ENCODE measurements at regions not wholly inside any gene's neighbourhood (a gene's known extent, or its start where the extent isn't known, plus 50 kb on each side); places are given as distances from the start of the nearest gene placed in this dataset.
A peak's percentile ranks its signal among the peaks of the same experiment; 100 is the strongest.

- Histone ChIP-seq H3K4me3 (no peak overlapping the region), H3K36me3 (no peaks in the 10 kb centered on the region), H3K27ac (peak overlapping the region in 1 of 4 donors; percentile 29), H3K27me3 (no peaks in the 10 kb centered on the region), H3K4me1 (no peaks in the 10 kb centered on the region), H3K9me3 (no peaks in the 10 kb centered on the region)
- intact Hi-C loops (cut with DNase I): no loop called here
- no peak for TF ChIP-seq EP300 (IDR thresholded peaks at IDR 0.05)
- no peak for TF ChIP-seq CTCF (IDR thresholded peaks at IDR 0.05)
- WGBS, 2 donors: 66 to 76% methylated on average over 1 of the region's 1 CpG
- DNase-seq: no peak
Measured at GRCh38 chr2:144694456-144694855, 174.5 kb upstream of the ZEB2 start.

- TF ChIP-seq POLR2AphosphoS5 (IDR thresholded peaks at IDR 0.05): peak in 3 of 4 donors; percentile 19 to 46 (median 31)
- no peak for TF ChIP-seq POLR2A (IDR thresholded peaks at IDR 0.05)
- peak in 2 of 4 donors; percentile 49 to 53 for TF ChIP-seq EP300 (IDR thresholded peaks at IDR 0.05)
- no peak for TF ChIP-seq CTCF (IDR thresholded peaks at IDR 0.05)
- 86 to 87% methylated on average over 3 of the region's 3 CpGs for WGBS, 2 donors
- H3K9me3 ChIP-seq: no peaks in the 10 kb centered on the region
- H3K4me3 ChIP-seq: no peak overlapping the region
- no peaks in the 10 kb centered on the region for H3K36me3 ChIP-seq
- intact Hi-C loops (cut with DNase I): no loop called here
- DNase-seq: no peak
- H3K27ac ChIP-seq: peak overlapping the region in 1 of 4 donors; percentile 29
- no peaks in the 10 kb centered on the region for H3K4me1 ChIP-seq
- H3K27me3 ChIP-seq: no peaks in the 10 kb centered on the region
Measured at GRCh38 chr2:144693179-144693578, 173.3 kb upstream of the ZEB2 start.

- 52 to 82% methylated on average over 5 of the region's 5 CpGs for WGBS, 2 donors
- Histone ChIP-seq H3K36me3 (no peaks in the 10 kb centered on the region), H3K27me3 (no peaks in the 10 kb centered on the region), H3K27ac (no peak overlapping the region), H3K4me1 (no peaks in the 10 kb centered on the region), H3K9me3 (no peaks in the 10 kb centered on the region), H3K4me3 (no peak overlapping the region)
- no peak for DNase-seq
- no peak for TF ChIP-seq POLR2AphosphoS5 (IDR thresholded peaks at IDR 0.05)
- no peak for TF ChIP-seq POLR2A (IDR thresholded peaks at IDR 0.05)
- TF ChIP-seq EP300 (IDR thresholded peaks at IDR 0.05): no peak
- TF ChIP-seq CTCF (IDR thresholded peaks at IDR 0.05): no peak
- intact Hi-C loops (cut with DNase I): no loop called here
Measured at GRCh38 chr2:144692661-144693060, 172.7 kb upstream of the ZEB2 start.

GRCh38 chr2:144690771-144691170 lies 170.9 kb upstream of the ZEB2 start:
- Histone ChIP-seq H3K4me1 (no peaks in the 10 kb centered on the region), H3K9me3 (no peaks in the 10 kb centered on the region), H3K27me3 (no peaks in the 10 kb centered on the region), H3K36me3 (no peaks in the 10 kb centered on the region), H3K27ac (no peak overlapping the region), H3K4me3 (no peak overlapping the region)
- TF ChIP-seq CTCF (IDR thresholded peaks at IDR 0.05) (no peak), EP300 (IDR thresholded peaks at IDR 0.05) (no peak), POLR2A (IDR thresholded peaks at IDR 0.05) (no peak), POLR2AphosphoS5 (IDR thresholded peaks at IDR 0.05) (no peak)
- DNase-seq: no peak
- intact Hi-C loops (cut with DNase I): no loop called here
- 67 to 86% methylated on average over 2 of the region's 2 CpGs for WGBS, 2 donors

GRCh38 chr2:144686518-144687215 lies 166.7 kb upstream of the ZEB2 start:
- Histone ChIP-seq H3K27ac (peak overlapping the region in 1 of 4 donors; percentile 23), H3K4me3 (no peak overlapping the region), H3K9me3 (no peaks in the 10 kb centered on the region), H3K36me3 (no peaks in the 10 kb centered on the region), H3K4me1 (no peaks in the 10 kb centered on the region), H3K27me3 (no peaks in the 10 kb centered on the region)
- 62 to 78% methylated on average over 2 of the region's 2 CpGs for WGBS, 2 donors
- no peak for DNase-seq
- TF ChIP-seq POLR2AphosphoS5 (IDR thresholded peaks at IDR 0.05) (peak in 1 of 4 donors; percentile 25), EP300 (IDR thresholded peaks at IDR 0.05) (no peak)
- intact Hi-C loops (cut with DNase I): no loop called here

Measured in sigmoid colon (tissue), 6 donors.